Tibial nerve (tissue), 4 donors: ENCODE measurements at regions not wholly inside any gene's neighbourhood (a gene's known extent, or its start where the extent isn't known, plus 50 kb on each side); places are given as distances from the start of the nearest gene placed in this dataset.

Experiments used
- CTCF ChIP-seq, 5 experiments: fragments of 200-600 bp in 3 of 5; fragments of 450-650 bp in 2 of 5; sonication (generic) in 3 of 5; IDR thresholded peaks; one replicate each; pipeline ENCODE4 v1.5.1; 2016 to 2019; ENCODE audit warnings: antibody characterized with exemption in 5 of 5, mild to moderate bottlenecking in 3 of 5, moderate library complexity in 2 of 5
- EP300 ChIP-seq, 2 donors: sonication (generic); formaldehyde crosslinking; IDR thresholded peaks; one replicate each; pipeline ENCODE4 v1.6.1; 2017; ENCODE audit warnings: antibody characterized with exemption in 2 of 2, mild to moderate bottlenecking in 1 of 2
- POLR2A ChIP-seq, 2 donors: fragments of 450-650 bp; IDR thresholded peaks; one replicate each; pipeline ENCODE4 v1.6.1; 2017; ENCODE audit warnings: antibody characterized with exemption in 2 of 2, mild to moderate bottlenecking in 2 of 2, moderate library complexity in 2 of 2

GRCh38 chr1:106049595-106049994 lies 1006.9 kb upstream of the PRMT6 start:
- TF ChIP-seq POLR2A (IDR thresholded peaks at IDR 0.05) (no peak), CTCF (IDR thresholded peaks at IDR 0.05) (no peak), EP300 (IDR thresholded peaks at IDR 0.05) (no peak)
